HEK293 (cell line): ENCODE measurements at regions not wholly inside any gene's neighbourhood (a gene's known extent, or its start where the extent isn't known, plus 50 kb on each side); places are given as distances from the start of the nearest gene placed in this dataset.

ENCODE experiments used
- CTCF ChIA-PET: fragments of 350-600 bp; formaldehyde crosslinking; extraction: SDS; loops from one replicate; lab custom pipeline; 2021; ENCODE audit warnings: antibody characterized with exemption; lab: Yijun Ruan, JAX
- POLR2A ChIA-PET: fragments of 300-600 bp; formaldehyde crosslinking; extraction: SDS; loops from one replicate; lab custom pipeline; 2020; ENCODE audit warnings: antibody characterized with exemption, inconsistent platforms; lab: Yijun Ruan, JAX
- H3K27ac ChIP-seq: fragments of 200-500 bp; sonication (Bioruptor generic); 2 replicates; pipeline ENCODE4 v1.5.1; 2014; ENCODE audit warnings: low read depth, low read length, control low read depth, inconsistent platforms; ENCODE audit errors: extremely low read depth
- H3K36me3 ChIP-seq, 2 experiments: fragments of 200-500 bp in 1 of 2; sonication (Bioruptor generic) in 1 of 2; 1 replicate in 1 of 2; 2 replicates in 1 of 2; pipeline ENCODE4 v1.5.1; 2014 to 2017; ENCODE audit warnings: inconsistent platforms in 2 of 2, low read length in 2 of 2; ENCODE audit not compliant: control insufficient read depth in 2 of 2, insufficient read depth in 1 of 2
- H3K4me1 ChIP-seq: fragments of 200-500 bp; sonication (Bioruptor generic); 2 replicates; pipeline ENCODE4 v1.5.1; 2014; ENCODE audit warnings: mild to moderate bottlenecking, low read length, inconsistent platforms; ENCODE audit not compliant: control insufficient read depth, insufficient read depth
- H3K4me3 ChIP-seq: 2 replicates; pipeline ENCODE4 v1.5.1; 2011; ENCODE audit warnings: low read depth, mild to moderate bottlenecking, control low read depth, low read length, moderate library complexity
- H3K9me3 ChIP-seq: fragments of 200-500 bp; sonication (Bioruptor generic); 2 replicates; pipeline ENCODE4 v1.5.1; 2014; ENCODE audit warnings: low read depth, low read length, inconsistent platforms; ENCODE audit not compliant: control insufficient read depth, insufficient read depth
- BCL11A ChIP-seq: fragments of 450-650 bp; formaldehyde crosslinking; IDR thresholded peaks from 2 replicates; pipeline ENCODE4 v1.5.1; 2016; ENCODE audit warnings: low read depth, missing biosample characterization, missing genetic modification characterization
- EGR2 ChIP-seq: fragments of 450-650 bp; formaldehyde crosslinking; IDR thresholded peaks from 2 replicates; pipeline ENCODE4 v1.5.1; 2016; ENCODE audit warnings: low read depth, missing biosample characterization, missing genetic modification characterization
- FEZF1 ChIP-seq: fragments of 450-650 bp; formaldehyde crosslinking; IDR thresholded peaks from 2 replicates; pipeline ENCODE4 v1.5.1; 2016; ENCODE audit warnings: missing biosample characterization, missing genetic modification characterization
- PRDM1 ChIP-seq: fragments of 450-650 bp; formaldehyde crosslinking; IDR thresholded peaks from 2 replicates; pipeline ENCODE4; 2016; ENCODE audit warnings: missing biosample characterization, missing genetic modification characterization
- ZBTB8A ChIP-seq: fragments of 450-650 bp; formaldehyde crosslinking; IDR thresholded peaks from 2 replicates; pipeline ENCODE4 v1.5.1; 2016; ENCODE audit warnings: missing biosample characterization, missing genetic modification characterization
- ZFHX2 ChIP-seq: fragments of 450-650 bp; formaldehyde crosslinking; conservative IDR thresholded peaks from 2 replicates; pipeline ENCODE4 v1.5.1; 2016; ENCODE audit warnings: missing biosample characterization, missing genetic modification characterization
- ZNF112 ChIP-seq: fragments of 450-650 bp; formaldehyde crosslinking; IDR thresholded peaks from 2 replicates; pipeline ENCODE4 v1.5.0; 2017; ENCODE audit warnings: missing biosample characterization, missing genetic modification characterization
- ZNF202 ChIP-seq: fragments of 450-650 bp; formaldehyde crosslinking; IDR thresholded peaks from 2 replicates; pipeline ENCODE4 v1.5.1; 2016; ENCODE audit warnings: missing biosample characterization, missing genetic modification characterization, borderline replicate concordance
- ZNF292 ChIP-seq: fragments of 450-650 bp; formaldehyde crosslinking; IDR thresholded peaks from 2 replicates; pipeline ENCODE4 v1.5.1; 2016; ENCODE audit warnings: low read depth, missing biosample characterization, missing genetic modification characterization, borderline replicate concordance
- ZNF341 ChIP-seq: fragments of 450-650 bp; formaldehyde crosslinking; IDR thresholded peaks from 2 replicates; pipeline ENCODE4; 2016; ENCODE audit warnings: low read depth, missing biosample characterization, missing genetic modification characterization
- ZNF394 ChIP-seq: fragments of 450-650 bp; formaldehyde crosslinking; IDR thresholded peaks from 2 replicates; pipeline ENCODE4 v1.5.1; 2016; ENCODE audit warnings: missing biosample characterization, missing genetic modification characterization, mild to moderate bottlenecking, moderate library complexity, borderline replicate concordance
- ZNF433 ChIP-seq: fragments of 450-650 bp; formaldehyde crosslinking; IDR thresholded peaks from 2 replicates; pipeline ENCODE4 v1.5.1; 2016; ENCODE audit warnings: missing biosample characterization, missing genetic modification characterization, low read depth
- ZNF558 ChIP-seq: fragments of 450-650 bp; formaldehyde crosslinking; IDR thresholded peaks from 2 replicates; pipeline ENCODE4 v1.5.1; 2016; ENCODE audit warnings: missing biosample characterization, missing genetic modification characterization
- ZNF600 ChIP-seq: fragments of 450-650 bp; formaldehyde crosslinking; IDR thresholded peaks from 2 replicates; pipeline ENCODE4 v1.5.1; 2016; ENCODE audit warnings: missing biosample characterization, missing genetic modification characterization
- ZNF658 ChIP-seq: fragments of 450-650 bp; formaldehyde crosslinking; IDR thresholded peaks from 2 replicates; pipeline ENCODE4; 2016; ENCODE audit warnings: missing biosample characterization, missing genetic modification characterization
- ZNF701 ChIP-seq: fragments of 450-650 bp; formaldehyde crosslinking; IDR thresholded peaks from 2 replicates; pipeline ENCODE4 v1.5.1; 2016; ENCODE audit warnings: missing biosample characterization, missing genetic modification characterization
- ZNF837 ChIP-seq: fragments of 450-650 bp; formaldehyde crosslinking; IDR thresholded peaks from 2 replicates; pipeline ENCODE4 v1.5.1; 2016; ENCODE audit warnings: missing biosample characterization, missing genetic modification characterization
- ZNF843 ChIP-seq: fragments of 450-650 bp; formaldehyde crosslinking; IDR thresholded peaks from 2 replicates; pipeline ENCODE4 v1.5.1; 2016; ENCODE audit warnings: missing biosample characterization, missing genetic modification characterization
- ZSCAN16 ChIP-seq: fragments of 450-650 bp; formaldehyde crosslinking; IDR thresholded peaks from 2 replicates; pipeline ENCODE4 v1.5.1; 2016; ENCODE audit warnings: missing biosample characterization, missing genetic modification characterization
- ZSCAN30 ChIP-seq: fragments of 450-650 bp; IDR thresholded peaks from 2 replicates; pipeline ENCODE4 v1.5.1; 2018; ENCODE audit warnings: missing biosample characterization, mild to moderate bottlenecking, missing genetic modification characterization, moderate library complexity
- TF ChIP-seq, protein P1 (sequence below): fragments of 450-650 bp; formaldehyde crosslinking; IDR thresholded peaks from 2 replicates; pipeline ENCODE4 v1.5.1; 2016; ENCODE audit warnings: missing biosample characterization, missing genetic modification characterization, borderline replicate concordance
- TF ChIP-seq, protein P2 (sequence below): fragments of 450-650 bp; formaldehyde crosslinking; IDR thresholded peaks from 2 replicates; pipeline ENCODE4 v1.5.1; 2017; ENCODE audit warnings: missing biosample characterization, missing genetic modification characterization
- TF ChIP-seq, protein P3 (sequence below): fragments of 450-650 bp; formaldehyde crosslinking; IDR thresholded peaks from 2 replicates; pipeline ENCODE4 v1.5.1; 2016; ENCODE audit warnings: missing biosample characterization, missing genetic modification characterization
- TF ChIP-seq, protein P4 (sequence below): fragments of 450-650 bp; formaldehyde crosslinking; IDR thresholded peaks from 2 replicates; pipeline ENCODE4 v1.5.1; 2016; ENCODE audit warnings: missing biosample characterization, missing genetic modification characterization, low read depth
- TF ChIP-seq, protein P5 (sequence below): fragments of 450-650 bp; formaldehyde crosslinking; IDR thresholded peaks from 2 replicates; pipeline ENCODE4 v1.5.1; 2016; ENCODE audit warnings: missing biosample characterization, missing genetic modification characterization
- TF ChIP-seq, protein P6 (sequence below): fragments of 450-650 bp; formaldehyde crosslinking; IDR thresholded peaks from 2 replicates; pipeline ENCODE4 v1.5.1; 2016; ENCODE audit warnings: missing biosample characterization, missing genetic modification characterization

DNA sequence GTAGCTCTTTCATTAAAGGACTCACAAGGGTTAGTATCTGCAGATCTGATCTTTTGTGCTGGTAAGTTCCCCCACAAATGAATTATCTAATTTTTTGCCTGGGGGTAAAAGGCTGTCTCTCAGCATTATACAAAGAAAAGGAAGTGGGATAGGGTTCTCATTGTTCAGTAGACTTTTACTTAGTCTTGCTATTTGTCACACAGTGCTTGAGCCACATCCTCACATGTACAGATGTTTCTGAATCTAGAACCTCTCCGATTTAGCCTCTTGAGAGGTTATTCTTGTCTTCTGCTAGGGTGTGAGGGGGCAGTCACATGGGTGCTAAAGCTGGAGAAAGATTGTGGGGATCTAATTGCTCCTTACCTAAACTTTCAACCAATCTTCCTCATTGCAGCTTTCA lies 93.0 kb downstream of the SLC41A2 start:
- ChIA-PET POLR2A (no interaction called here), CTCF (no interaction called here)
- no peaks in the 10 kb centered on the region for H3K9me3 ChIP-seq
- H3K27ac ChIP-seq = no peak overlapping the region
- no peaks in the 10 kb centered on the region for H3K36me3 ChIP-seq
- no peak overlapping the region for H3K4me3 ChIP-seq
- H3K4me1 ChIP-seq = peaks cover 3% of the 10 kb centered on the region; the same call in 1 of the 2 replicates
- no peak for TF ChIP-seq ZFHX2 (tag by site-specific recombination)
- TF ChIP-seq ZNF837 (tag by site-specific recombination) = no peak
- no peak for TF ChIP-seq BCL11A (tag by site-specific recombination)
- TF ChIP-seq, protein P1, sequence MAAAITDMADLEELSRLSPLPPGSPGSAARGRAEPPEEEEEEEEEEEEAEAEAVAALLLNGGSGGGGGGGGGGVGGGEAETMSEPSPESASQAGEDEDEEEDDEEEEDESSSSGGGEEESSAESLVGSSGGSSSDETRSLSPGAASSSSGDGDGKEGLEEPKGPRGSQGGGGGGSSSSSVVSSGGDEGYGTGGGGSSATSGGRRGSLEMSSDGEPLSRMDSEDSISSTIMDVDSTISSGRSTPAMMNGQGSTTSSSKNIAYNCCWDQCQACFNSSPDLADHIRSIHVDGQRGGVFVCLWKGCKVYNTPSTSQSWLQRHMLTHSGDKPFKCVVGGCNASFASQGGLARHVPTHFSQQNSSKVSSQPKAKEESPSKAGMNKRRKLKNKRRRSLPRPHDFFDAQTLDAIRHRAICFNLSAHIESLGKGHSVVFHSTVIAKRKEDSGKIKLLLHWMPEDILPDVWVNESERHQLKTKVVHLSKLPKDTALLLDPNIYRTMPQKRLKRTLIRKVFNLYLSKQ (tag by site-specific recombination) = no peak
- TF ChIP-seq ZNF394 = no peak
- no peak for TF ChIP-seq ZNF600
- no peak for TF ChIP-seq ZBTB8A (tag by site-specific recombination)
- no peak for TF ChIP-seq ZNF843 (tag by site-specific recombination)
- TF ChIP-seq EGR2 (tag by site-specific recombination) = no peak

DNA sequence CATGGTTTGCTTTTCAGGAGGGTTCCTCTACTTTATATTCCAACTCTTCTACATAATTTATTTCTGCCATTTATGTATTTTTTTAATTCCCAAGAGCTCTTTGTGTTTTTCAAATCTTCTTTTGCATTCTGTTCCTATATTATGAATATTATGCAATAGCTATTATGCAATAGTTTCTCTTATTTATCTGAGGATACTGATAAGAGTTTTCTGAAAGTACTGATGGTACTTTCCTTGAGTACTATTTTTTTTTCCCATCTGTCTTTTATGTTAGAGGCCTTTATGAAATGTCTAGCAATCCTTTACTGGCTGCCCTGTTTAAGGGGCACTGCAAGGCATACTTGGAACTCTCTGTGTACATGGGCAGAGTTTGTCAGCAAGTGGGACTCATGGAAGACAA lies 93.4 kb downstream of the SLC41A2 start:
- CTCF ChIA-PET = no interaction called here
- Histone ChIP-seq H3K4me1 (peaks cover 3% of the 10 kb centered on the region; the same call in 1 of the 2 replicates), H3K4me3 (no peak overlapping the region), H3K27ac (no peak overlapping the region), H3K9me3 (no peaks in the 10 kb centered on the region), H3K36me3 (no peaks in the 10 kb centered on the region)
- POLR2A ChIA-PET = no interaction called here
- TF ChIP-seq, protein P2, sequence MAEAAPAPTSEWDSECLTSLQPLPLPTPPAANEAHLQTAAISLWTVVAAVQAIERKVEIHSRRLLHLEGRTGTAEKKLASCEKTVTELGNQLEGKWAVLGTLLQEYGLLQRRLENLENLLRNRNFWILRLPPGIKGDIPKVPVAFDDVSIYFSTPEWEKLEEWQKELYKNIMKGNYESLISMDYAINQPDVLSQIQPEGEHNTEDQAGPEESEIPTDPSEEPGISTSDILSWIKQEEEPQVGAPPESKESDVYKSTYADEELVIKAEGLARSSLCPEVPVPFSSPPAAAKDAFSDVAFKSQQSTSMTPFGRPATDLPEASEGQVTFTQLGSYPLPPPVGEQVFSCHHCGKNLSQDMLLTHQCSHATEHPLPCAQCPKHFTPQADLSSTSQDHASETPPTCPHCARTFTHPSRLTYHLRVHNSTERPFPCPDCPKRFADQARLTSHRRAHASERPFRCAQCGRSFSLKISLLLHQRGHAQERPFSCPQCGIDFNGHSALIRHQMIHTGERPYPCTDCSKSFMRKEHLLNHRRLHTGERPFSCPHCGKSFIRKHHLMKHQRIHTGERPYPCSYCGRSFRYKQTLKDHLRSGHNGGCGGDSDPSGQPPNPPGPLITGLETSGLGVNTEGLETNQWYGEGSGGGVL (tag by site-specific recombination) = no peak
- TF ChIP-seq ZNF112 (tag by site-specific recombination) = no peak
- no peak for TF ChIP-seq ZNF701 (tag by site-specific recombination)
- TF ChIP-seq ZNF843 (tag by site-specific recombination) = no peak
- TF ChIP-seq ZSCAN30 (tag by site-specific recombination) = no peak
- no peak for TF ChIP-seq ZSCAN16
- no peak for TF ChIP-seq ZNF341 (tag by site-specific recombination)
- TF ChIP-seq ZNF202 (tag by site-specific recombination) = no peak
- no peak for TF ChIP-seq FEZF1 (tag by site-specific recombination)
- no peak for TF ChIP-seq ZNF558 (tag by site-specific recombination)
- no peak for TF ChIP-seq ZNF292 (tag by site-specific recombination)
- no peak for TF ChIP-seq PRDM1
- no peak for TF ChIP-seq ZNF433 (tag by site-specific recombination)
- TF ChIP-seq, protein P3, sequence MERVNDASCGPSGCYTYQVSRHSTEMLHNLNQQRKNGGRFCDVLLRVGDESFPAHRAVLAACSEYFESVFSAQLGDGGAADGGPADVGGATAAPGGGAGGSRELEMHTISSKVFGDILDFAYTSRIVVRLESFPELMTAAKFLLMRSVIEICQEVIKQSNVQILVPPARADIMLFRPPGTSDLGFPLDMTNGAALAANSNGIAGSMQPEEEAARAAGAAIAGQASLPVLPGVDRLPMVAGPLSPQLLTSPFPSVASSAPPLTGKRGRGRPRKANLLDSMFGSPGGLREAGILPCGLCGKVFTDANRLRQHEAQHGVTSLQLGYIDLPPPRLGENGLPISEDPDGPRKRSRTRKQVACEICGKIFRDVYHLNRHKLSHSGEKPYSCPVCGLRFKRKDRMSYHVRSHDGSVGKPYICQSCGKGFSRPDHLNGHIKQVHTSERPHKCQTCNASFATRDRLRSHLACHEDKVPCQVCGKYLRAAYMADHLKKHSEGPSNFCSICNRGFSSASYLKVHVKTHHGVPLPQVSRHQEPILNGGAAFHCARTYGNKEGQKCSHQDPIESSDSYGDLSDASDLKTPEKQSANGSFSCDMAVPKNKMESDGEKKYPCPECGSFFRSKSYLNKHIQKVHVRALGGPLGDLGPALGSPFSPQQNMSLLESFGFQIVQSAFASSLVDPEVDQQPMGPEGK (tag by site-specific recombination) = no peak
- TF ChIP-seq, protein P4, sequence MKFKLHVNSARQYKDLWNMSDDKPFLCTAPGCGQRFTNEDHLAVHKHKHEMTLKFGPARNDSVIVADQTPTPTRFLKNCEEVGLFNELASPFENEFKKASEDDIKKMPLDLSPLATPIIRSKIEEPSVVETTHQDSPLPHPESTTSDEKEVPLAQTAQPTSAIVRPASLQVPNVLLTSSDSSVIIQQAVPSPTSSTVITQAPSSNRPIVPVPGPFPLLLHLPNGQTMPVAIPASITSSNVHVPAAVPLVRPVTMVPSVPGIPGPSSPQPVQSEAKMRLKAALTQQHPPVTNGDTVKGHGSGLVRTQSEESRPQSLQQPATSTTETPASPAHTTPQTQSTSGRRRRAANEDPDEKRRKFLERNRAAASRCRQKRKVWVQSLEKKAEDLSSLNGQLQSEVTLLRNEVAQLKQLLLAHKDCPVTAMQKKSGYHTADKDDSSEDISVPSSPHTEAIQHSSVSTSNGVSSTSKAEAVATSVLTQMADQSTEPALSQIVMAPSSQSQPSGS (tag by site-specific recombination) = no peak
- no peak for TF ChIP-seq ZNF658 (tag by site-specific recombination)
- TF ChIP-seq, protein P5, sequence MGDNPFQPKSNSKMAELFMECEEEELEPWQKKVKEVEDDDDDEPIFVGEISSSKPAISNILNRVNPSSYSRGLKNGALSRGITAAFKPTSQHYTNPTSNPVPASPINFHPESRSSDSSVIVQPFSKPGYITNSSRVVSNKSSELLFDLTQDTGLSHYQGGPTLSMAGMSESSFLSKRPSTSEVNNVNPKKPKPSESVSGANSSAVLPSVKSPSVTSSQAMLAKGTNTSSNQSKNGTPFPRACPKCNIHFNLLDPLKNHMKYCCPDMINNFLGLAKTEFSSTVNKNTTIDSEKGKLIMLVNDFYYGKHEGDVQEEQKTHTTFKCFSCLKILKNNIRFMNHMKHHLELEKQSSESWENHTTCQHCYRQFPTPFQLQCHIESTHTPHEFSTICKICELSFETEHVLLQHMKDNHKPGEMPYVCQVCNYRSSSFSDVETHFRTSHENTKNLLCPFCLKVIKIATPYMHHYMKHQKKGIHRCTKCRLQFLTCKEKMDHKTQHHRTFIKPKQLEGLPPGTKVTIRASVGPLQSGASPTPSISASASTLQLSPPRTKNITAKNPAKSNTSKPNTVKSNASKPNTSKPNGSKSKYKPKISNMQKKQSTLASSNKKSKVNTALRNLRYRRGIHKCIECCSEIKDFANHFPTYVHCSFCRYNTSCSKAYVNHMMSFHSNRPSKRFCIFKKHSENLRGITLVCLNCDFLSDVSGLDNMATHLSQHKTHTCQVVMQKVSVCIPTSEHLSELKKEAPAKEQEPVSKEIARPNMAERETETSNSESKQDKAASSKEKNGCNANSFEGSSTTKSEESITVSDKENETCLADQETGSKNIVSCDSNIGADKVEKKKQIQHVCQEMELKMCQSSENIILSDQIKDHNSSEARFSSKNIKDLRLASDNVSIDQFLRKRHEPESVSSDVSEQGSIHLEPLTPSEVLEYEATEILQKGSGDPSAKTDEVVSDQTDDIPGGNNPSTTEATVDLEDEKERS = no peak
- TF ChIP-seq, protein P6, sequence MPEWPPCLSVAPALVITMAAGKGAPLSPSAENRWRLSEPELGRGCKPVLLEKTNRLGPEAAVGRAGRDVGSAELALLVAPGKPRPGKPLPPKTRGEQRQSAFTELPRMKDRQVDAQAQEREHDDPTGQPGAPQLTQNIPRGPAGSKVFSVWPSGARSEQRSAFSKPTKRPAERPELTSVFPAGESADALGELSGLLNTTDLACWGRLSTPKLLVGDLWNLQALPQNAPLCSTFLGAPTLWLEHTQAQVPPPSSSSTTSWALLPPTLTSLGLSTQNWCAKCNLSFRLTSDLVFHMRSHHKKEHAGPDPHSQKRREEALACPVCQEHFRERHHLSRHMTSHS = no peak
